ENCODE measurements at regions not wholly inside any gene's neighbourhood (a gene's known extent, or its start where the extent isn't known, plus 50 kb on each side); places are given as distances from the start of the nearest gene placed in this dataset.

GRCh38 chr5:122668552-122668951 is 106.3 kb upstream of the SNX2 start:
- TF ChIP-seq CTCF (IDR thresholded peaks at IDR 0.05) (no peak), POLR2A (IDR thresholded peaks at IDR 0.05) (no peak)

Measured in stomach (tissue), 4 donors.